H9 (cell line): ENCODE measurements at regions not wholly inside any gene's neighbourhood (a gene's known extent, or its start where the extent isn't known, plus 50 kb on each side); places are given as distances from the start of the nearest gene placed in this dataset.
A peak's percentile ranks its signal among the peaks of the same experiment; 100 is the strongest.

Experiments
- DNase-seq: peaks from one replicate; pipeline ENCODE4 v3.0.0-alpha.2; 2017
- H2AFZ ChIP-seq: one replicate; pipeline ENCODE4 v1.6.1; 2013; ENCODE audit warnings: mild to moderate bottlenecking, low read length, control low read depth, moderate library complexity
- H2AK5ac ChIP-seq: 2 replicates; pipeline ENCODE4 v1.6.1; 2013; ENCODE audit warnings: low read length, control low read depth, mixed read lengths; ENCODE audit not compliant: insufficient read length
- H2BK120ac ChIP-seq: one replicate; pipeline ENCODE4 v1.6.1; 2013; ENCODE audit warnings: low read depth, mild to moderate bottlenecking, low read length, control low read depth, inconsistent platforms; ENCODE audit not compliant: poor library complexity, severe bottlenecking
- H2BK12ac ChIP-seq: 2 replicates; pipeline ENCODE4 v1.6.1; 2013; ENCODE audit warnings: low read length, control low read depth, mixed read lengths, low read depth; ENCODE audit not compliant: insufficient read length
- H2BK15ac ChIP-seq: 2 replicates; pipeline ENCODE4 v1.6.1; 2013; ENCODE audit warnings: low read depth, low read length, control low read depth
- H2BK20ac ChIP-seq: one replicate; pipeline ENCODE4 v1.6.1; 2013; ENCODE audit warnings: low read depth, mild to moderate bottlenecking, low read length, control low read depth, inconsistent platforms; ENCODE audit not compliant: poor library complexity, severe bottlenecking
- H2BK5ac ChIP-seq: 2 replicates; pipeline ENCODE4 v1.6.1; 2013; ENCODE audit warnings: low read length, control low read depth, mixed read lengths; ENCODE audit not compliant: insufficient read length
- H3K14ac ChIP-seq: 2 replicates; pipeline ENCODE4 v1.6.1; 2013; ENCODE audit warnings: low read length, control low read depth; ENCODE audit not compliant: insufficient read depth
- H3K18ac ChIP-seq: 2 replicates; pipeline ENCODE4 v1.6.1; 2013; ENCODE audit warnings: low read depth, mild to moderate bottlenecking, mixed read lengths, low read length, control low read depth; ENCODE audit not compliant: insufficient read length
- H3K23ac ChIP-seq: 2 replicates; pipeline ENCODE4 v1.6.1; 2013; ENCODE audit warnings: low read length, control low read depth, mixed read lengths, low read depth; ENCODE audit not compliant: insufficient read length
- H3K23me2 ChIP-seq: 2 replicates; pipeline ENCODE4 v1.6.1; 2013; ENCODE audit warnings: low read depth, mild to moderate bottlenecking, mixed read lengths, low read length, control low read depth; ENCODE audit not compliant: insufficient read length, poor library complexity, severe bottlenecking
- H3K27ac ChIP-seq: 2 replicates; pipeline ENCODE4 v1.5.1; 2013; ENCODE audit warnings: low read length, control low read depth, mixed read lengths, low read depth; ENCODE audit not compliant: insufficient read length
- H3K27me3 ChIP-seq: 2 replicates; pipeline ENCODE4 v1.6.1; 2013; ENCODE audit warnings: low read length, control low read depth, inconsistent platforms; ENCODE audit not compliant: insufficient read depth
- H3K4ac ChIP-seq: 2 replicates; pipeline ENCODE4 v1.6.1; 2013; ENCODE audit warnings: low read depth, mild to moderate bottlenecking, control low read depth, inconsistent platforms, low read length, moderate library complexity
- H3K4me1 ChIP-seq: 2 replicates; pipeline ENCODE4 v1.6.1; 2013; ENCODE audit warnings: low read length, control low read depth, inconsistent platforms; ENCODE audit not compliant: insufficient read depth
- H3K4me2 ChIP-seq: 2 replicates; pipeline ENCODE4 v1.6.1; 2013; ENCODE audit warnings: low read length, control low read depth, mixed read lengths; ENCODE audit not compliant: insufficient read length, insufficient read depth
- H3K56ac ChIP-seq: 2 replicates; pipeline ENCODE4 v1.6.1; 2013; ENCODE audit warnings: low read depth, mild to moderate bottlenecking, mixed read lengths, low read length, control low read depth; ENCODE audit not compliant: insufficient read length
- H3K79me1 ChIP-seq: 2 replicates; pipeline ENCODE4 v1.6.1; 2013; ENCODE audit warnings: low read depth, mild to moderate bottlenecking, moderate library complexity, low read length, control low read depth, inconsistent platforms; ENCODE audit not compliant: insufficient read depth, poor library complexity, severe bottlenecking
- H3K79me2 ChIP-seq: 2 replicates; pipeline ENCODE4 v1.6.1; 2013; ENCODE audit warnings: low read length, control low read depth, inconsistent platforms; ENCODE audit not compliant: insufficient read depth
- H3K9ac ChIP-seq: 2 replicates; pipeline ENCODE4 v1.6.1; 2013; ENCODE audit warnings: low read length, control low read depth, mixed read lengths; ENCODE audit not compliant: insufficient read length; ENCODE audit errors: extremely low read depth
- H3K9me3 ChIP-seq: one replicate; pipeline ENCODE4 v1.6.1; 2013; ENCODE audit warnings: low read depth, low read length, inconsistent platforms; ENCODE audit not compliant: control insufficient read depth
- H3T11ph ChIP-seq: one replicate; pipeline ENCODE4 v1.6.1; 2013; ENCODE audit warnings: mild to moderate bottlenecking, low read length, control low read depth, inconsistent platforms
- H4K20me1 ChIP-seq: one replicate; pipeline ENCODE4 v1.6.1; 2013; ENCODE audit not compliant: control insufficient read depth, insufficient read length, insufficient read depth
- H4K5ac ChIP-seq: 2 replicates; pipeline ENCODE4 v1.6.1; 2013; ENCODE audit warnings: low read depth, mild to moderate bottlenecking, mixed read lengths, low read length, control low read depth; ENCODE audit not compliant: insufficient read length
- H4K8ac ChIP-seq: replicated peaks from 2 replicates; pipeline ENCODE4 v1.6.1; 2013; ENCODE audit warnings: low read length, control low read depth, mixed read lengths, low read depth; ENCODE audit not compliant: insufficient read length
- H4K91ac ChIP-seq: 2 replicates; pipeline ENCODE4 v1.6.1; 2013; ENCODE audit warnings: low read depth, mild to moderate bottlenecking, moderate library complexity, mixed read lengths, low read length, control low read depth; ENCODE audit not compliant: insufficient read length
- H3K27ac Mint-ChIP-seq, 3 experiments: 2 replicates in 2 of 3; 3 replicates in 1 of 3; pipeline ENCODE4 v1.8.0; 2020 to 2021; ENCODE audit warnings: mixed read lengths in 3 of 3, mild to moderate bottlenecking in 1 of 3, moderate library complexity in 1 of 3
- H3K27me3 Mint-ChIP-seq: 2 replicates; pipeline ENCODE4 v1.8.0; 2021; ENCODE audit warnings: low read depth, mild to moderate bottlenecking, moderate library complexity, mixed read lengths
- H3K36me3 Mint-ChIP-seq, 3 experiments: 2 replicates in 2 of 3; 3 replicates in 1 of 3; pipeline ENCODE4 v1.8.0; 2020 to 2021; ENCODE audit warnings: low read depth in 3 of 3, mixed read lengths in 3 of 3; ENCODE audit not compliant: insufficient read depth in 1 of 3
- H3K4me1 Mint-ChIP-seq, 2 experiments: 2 replicates each; pipeline ENCODE4 v1.8.0; 2020; ENCODE audit warnings: mixed read lengths in 2 of 2
- H3K4me3 Mint-ChIP-seq, 2 experiments: 2 replicates in 1 of 2; 3 replicates in 1 of 2; pipeline ENCODE4 v1.8.0; 2020 to 2021; ENCODE audit warnings: mild to moderate bottlenecking in 2 of 2, mixed read lengths in 2 of 2, moderate library complexity in 1 of 2
- H3K9me3 Mint-ChIP-seq, 2 experiments: 2 replicates in 1 of 2; 3 replicates in 1 of 2; pipeline ENCODE4 v1.8.0; 2020; ENCODE audit warnings: mild to moderate bottlenecking in 2 of 2, mixed read lengths in 2 of 2, moderate library complexity in 1 of 2
- WGBS: extraction: QIAGEN DNeasy Blood & Tissue Kit; methylation state at CpG from one replicate; pipeline ENCODE4 v1.1.7; 2013; ENCODE audit warnings: missing lambda C conversion rate, low lambda C conversion rate, mixed read lengths; ENCODE audit not compliant: insufficient read length; ENCODE audit errors: extremely low coverage; 5-methylcytosine and 5-hydroxymethylcytosine counted together
- TF ChIP-seq, protein P1 (sequence below): fragments of 200-600 bp; sonication (generic); conservative IDR thresholded peaks from 3 replicates; pipeline ENCODE4 v1.8.0; 2021; ENCODE audit warnings: antibody characterized with exemption, mild to moderate bottlenecking

DNA sequence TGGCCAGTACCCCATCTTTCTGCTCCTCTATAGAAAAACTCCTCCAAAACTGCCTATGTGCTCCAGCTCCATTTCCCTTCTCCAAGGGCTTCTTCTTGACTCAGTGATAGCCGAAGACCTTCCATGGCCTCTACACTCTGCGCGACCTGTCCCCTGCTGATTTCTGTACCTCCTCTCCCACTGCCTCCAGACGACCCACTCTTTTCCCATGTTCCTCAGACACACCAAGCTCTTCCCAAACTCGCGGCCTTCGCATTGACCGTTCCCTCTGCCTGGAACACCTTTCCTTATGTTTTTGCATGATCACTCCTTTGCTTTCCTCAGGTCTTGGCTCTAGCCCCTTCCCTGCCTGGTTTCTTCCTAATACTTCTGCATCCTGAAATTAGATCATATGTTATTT is 255.6 kb upstream of the SDK2 start:
- H3K79me1 ChIP-seq, result no peaks in the 10 kb centered on the region
- no peak overlapping the region for H2BK20ac ChIP-seq
- H2AK5ac ChIP-seq, result no peak overlapping the region
- DNase-seq, result peak; percentile 21
- no peaks in the 10 kb centered on the region for H4K20me1 ChIP-seq
- peaks cover 50% of the 10 kb centered on the region for H3K27me3 ChIP-seq
- no peak overlapping the region for H3K4me2 ChIP-seq
- H3K27me3 Mint-ChIP-seq, result peaks cover 98% of the 10 kb centered on the region
- no peak overlapping the region for H3K4me3 Mint-ChIP-seq
- TF ChIP-seq, protein P1, sequence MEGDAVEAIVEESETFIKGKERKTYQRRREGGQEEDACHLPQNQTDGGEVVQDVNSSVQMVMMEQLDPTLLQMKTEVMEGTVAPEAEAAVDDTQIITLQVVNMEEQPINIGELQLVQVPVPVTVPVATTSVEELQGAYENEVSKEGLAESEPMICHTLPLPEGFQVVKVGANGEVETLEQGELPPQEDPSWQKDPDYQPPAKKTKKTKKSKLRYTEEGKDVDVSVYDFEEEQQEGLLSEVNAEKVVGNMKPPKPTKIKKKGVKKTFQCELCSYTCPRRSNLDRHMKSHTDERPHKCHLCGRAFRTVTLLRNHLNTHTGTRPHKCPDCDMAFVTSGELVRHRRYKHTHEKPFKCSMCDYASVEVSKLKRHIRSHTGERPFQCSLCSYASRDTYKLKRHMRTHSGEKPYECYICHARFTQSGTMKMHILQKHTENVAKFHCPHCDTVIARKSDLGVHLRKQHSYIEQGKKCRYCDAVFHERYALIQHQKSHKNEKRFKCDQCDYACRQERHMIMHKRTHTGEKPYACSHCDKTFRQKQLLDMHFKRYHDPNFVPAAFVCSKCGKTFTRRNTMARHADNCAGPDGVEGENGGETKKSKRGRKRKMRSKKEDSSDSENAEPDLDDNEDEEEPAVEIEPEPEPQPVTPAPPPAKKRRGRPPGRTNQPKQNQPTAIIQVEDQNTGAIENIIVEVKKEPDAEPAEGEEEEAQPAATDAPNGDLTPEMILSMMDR, result no peak
- H3K18ac ChIP-seq, result no peak overlapping the region
- H3K4me1 Mint-ChIP-seq, result peaks cover 21 to 25% of the 10 kb centered on the region in 2 experiments
- H4K5ac ChIP-seq, result no peak overlapping the region
- H2AFZ ChIP-seq, result no peak overlapping the region
- H3K23ac ChIP-seq, result no peak overlapping the region
- H3T11ph ChIP-seq, result no peak overlapping the region
- H3K9me3 Mint-ChIP-seq, result no peaks in the 10 kb centered on the region; a peak in 2 of 5 replicates
- no peak overlapping the region for H3K9ac ChIP-seq
- no CpG with 5 or more reads among the region's 8 CpGs for WGBS
- H3K9me3 ChIP-seq, result no peaks in the 10 kb centered on the region
- peaks cover 6% of the 10 kb centered on the region for H3K23me2 ChIP-seq
- H3K27ac Mint-ChIP-seq, result no peak overlapping the region
- H3K27ac ChIP-seq, result no peak overlapping the region
- H3K4ac ChIP-seq, result no peak overlapping the region
- H2BK12ac ChIP-seq, result no peak overlapping the region
- no peaks in the 10 kb centered on the region for H3K36me3 Mint-ChIP-seq
- no peak overlapping the region for H4K8ac ChIP-seq
- no peak overlapping the region for H3K56ac ChIP-seq
- no peaks in the 10 kb centered on the region for H3K4me1 ChIP-seq
- H2BK5ac ChIP-seq, result no peak overlapping the region
- H2BK120ac ChIP-seq, result no peak overlapping the region
- no peak overlapping the region for H2BK15ac ChIP-seq
- no peaks in the 10 kb centered on the region for H3K79me2 ChIP-seq
- no peak overlapping the region for H3K14ac ChIP-seq
- H4K91ac ChIP-seq, result no peak overlapping the region
